ENCODE measurements at regions not wholly inside any gene's neighbourhood (a gene's known extent, or its start where the extent isn't known, plus 50 kb on each side); places are given as distances from the start of the nearest gene placed in this dataset.

GRCh38 chr5:171715551-171715950 is 70.1 kb upstream of the SMIM23 start:
- TF ChIP-seq CTCF (IDR thresholded peaks at IDR 0.05) (no peak), POLR2A (IDR thresholded peaks at IDR 0.05) (no peak), EP300 (IDR thresholded peaks at IDR 0.05) (no peak)

Data from ovary (tissue), 3 donors.